GM23248 (cell line): ENCODE measurements at regions not wholly inside any gene's neighbourhood (a gene's known extent, or its start where the extent isn't known, plus 50 kb on each side); places are given as distances from the start of the nearest gene placed in this dataset.

ENCODE experiments used
- DNase-seq: peaks from one replicate; pipeline ENCODE4 v3.0.0-alpha.2; 2015
- H2AFZ ChIP-seq: fragments of 200-600 bp; sonication (generic); 2 replicates; pipeline ENCODE4 v1.6.1; 2016; ENCODE audit warnings: antibody characterized with exemption
- H3F3A ChIP-seq: fragments of 200-600 bp; sonication (generic); 2 replicates; pipeline ENCODE4 v1.6.1; 2016; ENCODE audit warnings: mild to moderate bottlenecking, antibody characterized with exemption, mixed run types; ENCODE audit not compliant: insufficient read depth
- H3K27ac ChIP-seq: fragments of 200-600 bp; sonication (generic); 2 replicates; pipeline ENCODE4 v1.5.1; 2016; ENCODE audit warnings: mild to moderate bottlenecking
- H3K27me3 ChIP-seq: fragments of 200-600 bp; sonication (generic); replicated peaks from 2 replicates; pipeline ENCODE4 v1.6.1; 2016; ENCODE audit warnings: mild to moderate bottlenecking; ENCODE audit not compliant: insufficient read depth
- H3K36me3 ChIP-seq: fragments of 200-600 bp; sonication (generic); 2 replicates; pipeline ENCODE4 v1.6.1; 2016; ENCODE audit warnings: low read depth, mild to moderate bottlenecking
- H3K4me1 ChIP-seq: fragments of 200-600 bp; sonication (generic); 2 replicates; pipeline ENCODE4 v1.6.1; 2016; ENCODE audit warnings: mild to moderate bottlenecking; ENCODE audit not compliant: insufficient read depth
- H3K4me2 ChIP-seq: fragments of 200-600 bp; sonication (generic); one replicate; pipeline ENCODE4 v1.6.1; 2016; ENCODE audit warnings: mild to moderate bottlenecking; ENCODE audit not compliant: unreplicated experiment
- H3K4me3 ChIP-seq: fragments of 200-600 bp; sonication (generic); 2 replicates; pipeline ENCODE4 v1.5.1; 2016; ENCODE audit warnings: mild to moderate bottlenecking
- H3K79me2 ChIP-seq: fragments of 200-600 bp; sonication (generic); 2 replicates; pipeline ENCODE4 v1.6.1; 2016; ENCODE audit warnings: mild to moderate bottlenecking; ENCODE audit not compliant: insufficient read depth
- H3K9ac ChIP-seq: fragments of 200-600 bp; sonication (generic); 2 replicates; pipeline ENCODE4 v1.6.1; 2016; ENCODE audit warnings: mild to moderate bottlenecking
- H3K9me2 ChIP-seq: fragments of 200-600 bp; sonication (generic); 2 replicates; pipeline ENCODE4 v1.6.1; 2016; ENCODE audit warnings: mixed run types, mild to moderate bottlenecking, moderate library complexity; ENCODE audit not compliant: insufficient read depth
- H3K9me3 ChIP-seq: fragments of 200-600 bp; sonication (generic); one replicate; pipeline ENCODE4 v1.6.1; 2017; ENCODE audit warnings: low read depth
- H4K20me1 ChIP-seq: fragments of 200-600 bp; sonication (generic); 2 replicates; pipeline ENCODE4 v1.6.0; 2016; ENCODE audit not compliant: insufficient read depth
- EZH2 ChIP-seq: fragments of 200-600 bp; sonication (generic); IDR thresholded peaks from 2 replicates; pipeline ENCODE4 v1.6.1; 2018; ENCODE audit warnings: antibody characterized with exemption, mild to moderate bottlenecking; ENCODE audit not compliant: insufficient read depth, poor library complexity, severe bottlenecking
- EZH2phosphoT487 ChIP-seq: fragments of 200-600 bp; sonication (generic); IDR thresholded peaks from 2 replicates; pipeline ENCODE4 v1.6.1; 2018; ENCODE audit warnings: antibody characterized with exemption, moderate library complexity, mild to moderate bottlenecking, low read depth; ENCODE audit not compliant: insufficient read depth
- WGBS, 2 experiments: methylation state at CpG; one replicate each; pipeline ENCODE4 v1.1.6; 2015 to 2017; ENCODE audit warnings: low lambda C conversion rate in 2 of 2, low coverage in 1 of 2; ENCODE audit errors: missing lambda C conversion rate in 2 of 2; 5-methylcytosine and 5-hydroxymethylcytosine counted together
- in situ Hi-C: fragments of 300-500 bp; cut with MboI; formaldehyde crosslinking; loops from 2 replicates; pipeline ENCODE4 v1.15.0; 2020

GRCh38 chr2:11923935-11924334 is 177.5 kb downstream of the LPIN1 start:
- 72 to 73% methylated on average over 5 of the region's 5 CpGs for WGBS, 2 experiments
- H4K20me1 ChIP-seq, result no peaks in the 10 kb centered on the region
- H3K9me3 ChIP-seq, result no peaks in the 10 kb centered on the region
- no peak for DNase-seq
- H3K9ac ChIP-seq, result no peak overlapping the region
- no peak overlapping the region for H3K27ac ChIP-seq
- H3K4me3 ChIP-seq, result no peak overlapping the region
- in situ Hi-C loops, result no loop called here
- H2AFZ ChIP-seq, result no peak overlapping the region
- peaks cover 52% of the 10 kb centered on the region for H3K27me3 ChIP-seq
- no peaks in the 10 kb centered on the region for H3K4me1 ChIP-seq
- H3F3A ChIP-seq, result no peaks in the 10 kb centered on the region
- H3K4me2 ChIP-seq, result no peak overlapping the region
- no peaks in the 10 kb centered on the region for H3K9me2 ChIP-seq
- H3K79me2 ChIP-seq, result no peaks in the 10 kb centered on the region
- no peaks in the 10 kb centered on the region for H3K36me3 ChIP-seq
- TF ChIP-seq EZH2 (no peak), EZH2phosphoT487 (no peak)

- Histone ChIP-seq H3K9ac (no peak overlapping the region), H3K36me3 (no peaks in the 10 kb centered on the region), H3K4me1 (no peaks in the 10 kb centered on the region), H3K27me3 (peaks cover 45% of the 10 kb centered on the region), H4K20me1 (no peaks in the 10 kb centered on the region), H3K9me2 (no peaks in the 10 kb centered on the region), H2AFZ (no peak overlapping the region), H3K9me3 (no peaks in the 10 kb centered on the region), H3K79me2 (no peaks in the 10 kb centered on the region), H3F3A (no peaks in the 10 kb centered on the region), H3K4me3 (no peak overlapping the region), H3K27ac (no peak overlapping the region), H3K4me2 (no peak overlapping the region)
- TF ChIP-seq EZH2phosphoT487 (no peak), EZH2 (no peak)
- in situ Hi-C loops, result no loop called here
- no peak for DNase-seq
- WGBS, 2 experiments, result 23 to 26% methylated on average over 11 of the region's 11 CpGs
These were observed 179.0 kb downstream of the LPIN1 start for GRCh38 chr2:11925295-11926066.

- WGBS, 2 experiments, result 76% methylated on average over 11 of the region's 11 CpGs
- Histone ChIP-seq H3K79me2 (no peaks in the 10 kb centered on the region), H3K36me3 (no peaks in the 10 kb centered on the region), H3K4me3 (no peak overlapping the region), H3K9me2 (no peaks in the 10 kb centered on the region), H3K4me2 (no peak overlapping the region), H2AFZ (no peak overlapping the region), H3K9ac (no peak overlapping the region), H3K27me3 (peaks cover 19% of the 10 kb centered on the region), H3K27ac (no peak overlapping the region), H4K20me1 (no peaks in the 10 kb centered on the region), H3K9me3 (no peaks in the 10 kb centered on the region), H3F3A (no peaks in the 10 kb centered on the region), H3K4me1 (no peaks in the 10 kb centered on the region)
- TF ChIP-seq EZH2phosphoT487, result no peak
- no peak for TF ChIP-seq EZH2
- DNase-seq, result no peak
- in situ Hi-C loops, result no loop called here
These were observed 183.9 kb downstream of the LPIN1 start for GRCh38 chr2:11930211-11930761.

GRCh38 chr2:11932048-11932512 is 185.6 kb downstream of the LPIN1 start:
- WGBS, 2 experiments, result 74 to 79% methylated on average over 7 of the region's 7 CpGs
- Histone ChIP-seq H3K27me3 (peaks cover 16% of the 10 kb centered on the region), H3K9me3 (no peaks in the 10 kb centered on the region)

More at GRCh38 chr2:11932048-11932512, 185.6 kb downstream of the LPIN1 start:
- no peaks in the 10 kb centered on the region for H3F3A ChIP-seq
- H4K20me1 ChIP-seq, result no peaks in the 10 kb centered on the region
- H3K9ac ChIP-seq, result no peak overlapping the region
- no peak overlapping the region for H3K27ac ChIP-seq
- no peaks in the 10 kb centered on the region for H3K79me2 ChIP-seq
- no peaks in the 10 kb centered on the region for H3K9me2 ChIP-seq
- no peak overlapping the region for H2AFZ ChIP-seq
- in situ Hi-C loops, result no loop called here
- no peaks in the 10 kb centered on the region for H3K36me3 ChIP-seq
- DNase-seq, result no peak
- no peaks in the 10 kb centered on the region for H3K4me1 ChIP-seq
- TF ChIP-seq EZH2 (no peak), EZH2phosphoT487 (no peak)
- H3K4me2 ChIP-seq, result no peak overlapping the region
- H3K4me3 ChIP-seq, result no peak overlapping the region
